Lower lobe of right lung (tissue), 2 donors: ENCODE measurements at regions not wholly inside any gene's neighbourhood (a gene's known extent, or its start where the extent isn't known, plus 50 kb on each side); places are given as distances from the start of the nearest gene placed in this dataset.

Source experiments
- ATAC-seq, 2 donors: fragments of 200-7000 bp; cut with Tn5 transposase; one replicate each; pipeline ENCODE4 v1.9.1; 2020 to 2022; ENCODE audit warnings: mild to moderate bottlenecking in 2 of 2, moderate library complexity in 2 of 2
- DNase-seq: peaks from one replicate; pipeline ENCODE4 v3.0.0-alpha.2; 2020
- H3K27ac ChIP-seq: fragments of 200-600 bp; one replicate; pipeline ENCODE4 v1.8.0; 2022
- H3K27me3 ChIP-seq: fragments of 200-600 bp; one replicate; pipeline ENCODE4 v1.8.0; 2022; ENCODE audit warnings: low read depth
- H3K36me3 ChIP-seq: fragments of 200-600 bp; one replicate; pipeline ENCODE4 v1.8.0; 2022; ENCODE audit warnings: mild to moderate bottlenecking
- H3K4me1 ChIP-seq: fragments of 200-600 bp; one replicate; pipeline ENCODE4 v1.8.0; 2022
- H3K4me3 ChIP-seq: fragments of 200-600 bp; one replicate; pipeline ENCODE4 v1.8.0; 2022; ENCODE audit warnings: mild to moderate bottlenecking
- H3K9me3 ChIP-seq: fragments of 200-600 bp; one replicate; pipeline ENCODE4 v1.8.0; 2022
- intact Hi-C: fragments of 100-400 bp; cut with DNase I; formaldehyde crosslinking; loops from one replicate; pipeline ENCODE4 v1.11.0; 2022
- TF ChIP-seq, protein P1 (sequence below): fragments of 200-600 bp; IDR thresholded peaks from one replicate; pipeline ENCODE4 v1.8.0; 2022; ENCODE audit warnings: antibody characterized with exemption, mild to moderate bottlenecking
- donor health status: DM: no; HTN: yes; CAD: no; lungs with severe emphysema.

DNA sequence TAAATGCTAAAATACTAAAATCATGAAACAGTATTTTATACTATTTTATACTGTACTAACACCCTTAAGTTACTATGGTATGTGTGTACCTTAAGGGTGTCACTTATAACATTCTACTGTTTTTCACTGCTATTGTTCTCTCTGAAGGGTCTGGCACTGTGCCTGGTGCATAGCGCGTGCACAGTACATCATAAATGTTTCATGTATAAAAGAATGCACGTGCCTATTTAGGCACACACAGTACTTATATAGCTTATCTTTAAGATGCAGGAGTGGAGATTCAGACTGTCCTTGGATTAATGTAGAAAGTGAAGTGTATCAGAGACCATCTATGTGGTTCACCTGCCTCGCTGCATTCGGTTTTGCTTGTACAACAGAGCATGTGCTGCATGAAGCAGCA, 64.0 kb upstream of the SGK1 start:
- ATAC-seq = no peak
- Histone ChIP-seq H3K27me3 (no peaks in the 10 kb centered on the region), H3K4me1 (peaks cover 25% of the 10 kb centered on the region), H3K27ac (no peak overlapping the region), H3K9me3 (no peaks in the 10 kb centered on the region), H3K4me3 (no peak overlapping the region), H3K36me3 (no peaks in the 10 kb centered on the region)
- no peak for DNase-seq
- intact Hi-C loops = no loop called here
- TF ChIP-seq, protein P1, sequence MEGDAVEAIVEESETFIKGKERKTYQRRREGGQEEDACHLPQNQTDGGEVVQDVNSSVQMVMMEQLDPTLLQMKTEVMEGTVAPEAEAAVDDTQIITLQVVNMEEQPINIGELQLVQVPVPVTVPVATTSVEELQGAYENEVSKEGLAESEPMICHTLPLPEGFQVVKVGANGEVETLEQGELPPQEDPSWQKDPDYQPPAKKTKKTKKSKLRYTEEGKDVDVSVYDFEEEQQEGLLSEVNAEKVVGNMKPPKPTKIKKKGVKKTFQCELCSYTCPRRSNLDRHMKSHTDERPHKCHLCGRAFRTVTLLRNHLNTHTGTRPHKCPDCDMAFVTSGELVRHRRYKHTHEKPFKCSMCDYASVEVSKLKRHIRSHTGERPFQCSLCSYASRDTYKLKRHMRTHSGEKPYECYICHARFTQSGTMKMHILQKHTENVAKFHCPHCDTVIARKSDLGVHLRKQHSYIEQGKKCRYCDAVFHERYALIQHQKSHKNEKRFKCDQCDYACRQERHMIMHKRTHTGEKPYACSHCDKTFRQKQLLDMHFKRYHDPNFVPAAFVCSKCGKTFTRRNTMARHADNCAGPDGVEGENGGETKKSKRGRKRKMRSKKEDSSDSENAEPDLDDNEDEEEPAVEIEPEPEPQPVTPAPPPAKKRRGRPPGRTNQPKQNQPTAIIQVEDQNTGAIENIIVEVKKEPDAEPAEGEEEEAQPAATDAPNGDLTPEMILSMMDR = no peak

DNA sequence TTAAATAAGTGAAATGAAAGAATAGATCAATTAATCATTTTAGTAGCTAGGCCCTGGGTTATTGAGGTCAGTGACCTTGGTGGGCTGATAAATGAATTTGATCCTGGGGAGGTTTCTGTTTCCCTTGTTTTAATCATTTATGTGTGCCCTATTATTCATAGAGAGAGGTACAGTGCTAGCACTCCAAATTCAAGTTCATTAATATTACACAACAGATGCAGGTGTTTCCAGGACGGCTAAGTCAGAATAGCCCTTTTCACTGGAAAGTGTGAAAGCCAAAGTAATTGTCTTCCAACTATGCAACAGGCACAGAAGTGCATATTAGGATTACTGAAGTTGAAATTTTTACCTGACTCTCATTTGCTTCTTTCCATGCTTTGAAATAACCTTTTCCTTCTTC, 61.7 kb upstream of the SGK1 start:
- Histone ChIP-seq H3K9me3 (no peaks in the 10 kb centered on the region), H3K27me3 (no peaks in the 10 kb centered on the region), H3K4me3 (no peak overlapping the region), H3K4me1 (peaks cover 26% of the 10 kb centered on the region), H3K27ac (peak overlapping the region; percentile 26), H3K36me3 (no peaks in the 10 kb centered on the region)
- ATAC-seq = peak; percentile 31 to 58
- TF ChIP-seq, protein P1 = no peak
- intact Hi-C loops = no loop called here
- no peak for DNase-seq

DNA sequence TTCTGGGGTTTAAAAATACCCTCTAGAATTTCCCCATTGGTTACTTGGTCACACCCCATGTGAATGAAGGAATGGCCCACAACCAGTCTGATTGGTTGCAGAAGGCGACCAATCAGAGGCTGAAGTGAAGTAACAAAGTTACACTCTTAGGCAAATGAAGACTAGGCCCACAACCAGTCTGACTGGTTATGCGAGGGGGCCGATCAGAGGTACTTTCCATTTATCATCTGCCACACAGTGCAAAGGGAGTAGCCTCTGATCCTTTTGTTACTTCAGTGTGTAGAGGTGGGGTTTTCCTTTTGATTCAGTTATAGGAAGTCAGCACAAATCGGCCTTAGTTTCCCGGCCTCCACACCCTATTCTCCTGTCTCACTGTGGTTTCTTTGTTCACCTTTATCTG, 61.2 kb upstream of the SGK1 start:
- no peaks in the 10 kb centered on the region for H3K9me3 ChIP-seq
- no peaks in the 10 kb centered on the region for H3K27me3 ChIP-seq
- intact Hi-C loops = no loop called here
- H3K4me1 ChIP-seq = peaks cover 31% of the 10 kb centered on the region
- TF ChIP-seq, protein P1 = no peak
- DNase-seq (peak; percentile 60), ATAC-seq (peak; percentile 83 to 88)
- H3K4me3 ChIP-seq = no peak overlapping the region
- no peak overlapping the region for H3K27ac ChIP-seq
- H3K36me3 ChIP-seq = no peaks in the 10 kb centered on the region

DNA sequence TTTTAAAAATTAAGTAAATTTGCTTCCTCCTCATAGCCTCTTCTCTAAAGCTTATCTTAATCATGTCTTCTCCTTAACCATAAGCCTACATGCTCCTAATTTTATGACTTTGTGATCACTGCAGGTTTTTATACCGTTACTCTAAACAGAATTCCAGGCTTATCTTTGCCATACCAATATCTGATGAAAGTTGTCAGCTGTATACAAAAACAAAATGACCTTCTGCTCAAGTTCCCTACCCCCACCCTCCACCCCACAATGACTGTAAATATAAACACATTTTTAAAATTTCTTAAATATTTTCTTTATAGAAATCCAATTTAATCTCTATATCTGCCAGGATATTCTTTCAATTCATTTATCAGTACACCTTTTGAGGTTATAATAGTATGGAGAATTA, 60.5 kb upstream of the SGK1 start:
- intact Hi-C loops = no loop called here

DNA sequence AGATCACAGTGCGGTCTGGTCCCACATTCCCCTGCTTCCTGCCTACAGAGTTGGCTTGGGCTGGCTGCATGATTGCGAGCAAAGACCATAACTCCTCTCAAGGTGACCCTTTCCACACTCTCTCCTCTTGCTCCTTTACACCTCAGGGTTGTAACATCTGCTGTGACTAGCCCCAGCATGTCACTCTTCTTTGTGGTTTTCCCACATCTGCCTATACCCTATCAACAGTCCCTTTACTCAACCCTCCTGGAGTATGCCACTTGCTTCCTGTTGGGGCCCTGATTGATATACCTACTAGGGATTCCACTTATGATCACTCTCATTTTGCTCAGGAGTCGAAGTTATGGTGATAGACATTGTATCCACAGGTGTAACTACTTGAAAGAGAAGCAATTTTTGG, 58.9 kb upstream of the SGK1 start:
- Histone ChIP-seq H3K27ac (no peak overlapping the region), H3K4me1 (peaks cover 50% of the 10 kb centered on the region), H3K9me3 (no peaks in the 10 kb centered on the region), H3K27me3 (no peaks in the 10 kb centered on the region), H3K4me3 (no peak overlapping the region), H3K36me3 (no peaks in the 10 kb centered on the region)
- intact Hi-C loops = no loop called here
- ATAC-seq (no peak), DNase-seq (no peak)
- TF ChIP-seq, protein P1 = no peak

More for the DNA sequence above, 60.5 kb upstream of the SGK1 start:
- H3K9me3 ChIP-seq = no peaks in the 10 kb centered on the region
- ATAC-seq (no peak), DNase-seq (no peak)
- H3K36me3 ChIP-seq = no peaks in the 10 kb centered on the region
- no peaks in the 10 kb centered on the region for H3K27me3 ChIP-seq
- no peak overlapping the region for H3K4me3 ChIP-seq
- H3K4me1 ChIP-seq = peaks cover 37% of the 10 kb centered on the region
- H3K27ac ChIP-seq = no peak overlapping the region
- TF ChIP-seq, protein P1 = no peak

DNA sequence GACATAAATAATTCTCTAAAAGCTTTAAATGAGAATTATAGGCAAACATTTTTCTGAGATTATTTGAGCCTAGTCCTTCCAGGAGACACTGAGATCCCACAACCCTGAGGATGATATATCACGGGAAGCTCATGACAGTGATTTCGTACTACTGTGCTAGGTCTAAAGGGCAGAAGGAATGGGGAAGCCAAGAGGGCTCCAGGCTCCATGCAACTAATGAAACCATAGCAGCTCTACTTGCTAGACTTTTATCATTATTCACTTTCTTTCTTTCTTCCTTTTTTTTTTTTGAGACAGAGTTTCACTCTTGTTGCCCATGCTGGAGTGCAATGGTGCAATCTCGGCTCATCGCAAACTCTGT, 57.3 kb upstream of the SGK1 start:
- ATAC-seq = peak; percentile 30 to 51
- DNase-seq = no peak
- intact Hi-C loops = no loop called here
- Histone ChIP-seq H3K4me3 (no peak overlapping the region), H3K36me3 (no peaks in the 10 kb centered on the region), H3K9me3 (no peaks in the 10 kb centered on the region), H3K27me3 (no peaks in the 10 kb centered on the region), H3K27ac (peak overlapping the region; percentile 56), H3K4me1 (peaks cover 41% of the 10 kb centered on the region)
- TF ChIP-seq, protein P1 = no peak
